Testis (tissue), 2 donors: ENCODE measurements at regions not wholly inside any gene's neighbourhood (a gene's known extent, or its start where the extent isn't known, plus 50 kb on each side); places are given as distances from the start of the nearest gene placed in this dataset.

Source experiments
- CTCF ChIP-seq, 3 experiments: fragments of 450-650 bp in 2 of 3; fragments of 200-600 bp in 1 of 3; sonication (generic) in 1 of 3; IDR thresholded peaks; one replicate each; pipeline ENCODE4 v1.5.1; 2016 to 2019; ENCODE audit warnings: antibody characterized with exemption in 3 of 3, mild to moderate bottlenecking in 2 of 3, moderate library complexity in 1 of 3
- POLR2A ChIP-seq: fragments of 450-650 bp; IDR thresholded peaks from one replicate; pipeline ENCODE4 v1.6.1; 2017; ENCODE audit warnings: antibody characterized with exemption, mild to moderate bottlenecking, moderate library complexity

DNA sequence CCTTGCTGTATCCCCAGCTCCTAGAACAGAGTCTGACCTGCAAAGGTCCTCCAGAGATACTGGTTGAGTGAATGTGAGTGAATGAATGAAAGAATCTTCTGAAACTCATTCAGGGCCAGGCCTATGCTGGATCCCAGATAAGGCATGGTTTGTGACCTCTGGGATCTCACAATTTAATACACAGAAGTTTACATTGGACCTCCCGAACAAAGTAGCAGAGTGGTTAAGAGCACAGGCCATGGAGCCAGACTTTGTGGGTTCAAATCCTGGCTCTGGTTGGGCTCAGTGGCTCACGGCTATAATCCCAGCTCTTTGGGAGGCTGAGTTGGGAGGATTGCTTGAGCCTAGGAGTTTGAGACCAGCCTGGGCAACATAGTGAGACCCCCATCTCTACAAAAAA, 50.8 kb upstream of the CTPS1 start:
- TF ChIP-seq CTCF (IDR thresholded peaks at IDR 0.05) (no peak), POLR2A (no peak)
